ENCODE measurements at regions not wholly inside any gene's neighbourhood (a gene's known extent, or its start where the extent isn't known, plus 50 kb on each side); places are given as distances from the start of the nearest gene placed in this dataset.

DNA sequence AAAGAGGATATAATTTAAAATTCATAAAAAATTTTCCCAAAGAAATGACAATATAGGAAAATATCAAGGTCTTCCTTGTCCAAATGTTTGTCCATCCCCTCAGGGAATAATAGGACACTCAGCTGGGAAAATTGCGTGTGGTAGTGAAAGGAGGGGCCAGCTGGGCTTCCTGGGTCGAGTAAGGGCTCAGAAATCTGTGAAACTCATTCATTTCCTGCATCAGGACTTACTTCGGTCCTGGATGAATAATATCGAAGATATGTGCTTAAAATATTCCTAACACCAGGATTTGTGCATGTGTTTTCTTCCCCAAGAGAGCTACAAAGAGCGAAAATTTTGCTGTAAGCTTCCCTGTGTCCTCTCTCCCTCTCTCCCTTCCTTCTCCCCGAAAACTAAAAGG lies 118.2 kb upstream of the GJE1 start:
- TF ChIP-seq, protein P1, sequence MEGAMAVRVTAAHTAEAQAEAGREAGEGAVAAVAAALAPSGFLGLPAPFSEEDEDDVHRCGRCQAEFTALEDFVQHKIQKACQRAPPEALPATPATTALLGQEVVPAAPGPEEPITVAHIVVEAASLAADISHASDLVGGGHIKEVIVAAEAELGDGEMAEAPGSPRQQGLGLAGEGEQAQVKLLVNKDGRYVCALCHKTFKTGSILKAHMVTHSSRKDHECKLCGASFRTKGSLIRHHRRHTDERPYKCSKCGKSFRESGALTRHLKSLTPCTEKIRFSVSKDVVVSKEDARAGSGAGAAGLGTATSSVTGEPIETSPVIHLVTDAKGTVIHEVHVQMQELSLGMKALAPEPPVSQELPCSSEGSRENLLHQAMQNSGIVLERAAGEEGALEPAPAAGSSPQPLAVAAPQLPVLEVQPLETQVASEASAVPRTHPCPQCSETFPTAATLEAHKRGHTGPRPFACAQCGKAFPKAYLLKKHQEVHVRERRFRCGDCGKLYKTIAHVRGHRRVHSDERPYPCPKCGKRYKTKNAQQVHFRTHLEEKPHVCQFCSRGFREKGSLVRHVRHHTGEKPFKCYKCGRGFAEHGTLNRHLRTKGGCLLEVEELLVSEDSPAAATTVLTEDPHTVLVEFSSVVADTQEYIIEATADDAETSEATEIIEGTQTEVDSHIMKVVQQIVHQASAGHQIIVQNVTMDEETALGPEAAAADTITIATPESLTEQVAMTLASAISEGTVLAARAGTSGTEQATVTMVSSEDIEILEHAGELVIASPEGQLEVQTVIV (CRISPR knock-in tag; IDR thresholded peaks at IDR 0.05; ENCODE audit: borderline replicate concordance), result no peak
- TF ChIP-seq SAFB (IDR thresholded peaks at IDR 0.05; ENCODE audit: borderline replicate concordance, low read depth, low read length), result no peak
- TF ChIP-seq POLR2AphosphoS5 (IDR thresholded peaks at IDR 0.05; ENCODE audit: control insufficient read depth, insufficient read depth, low read depth, low read length), result no peak
- TF ChIP-seq ZFX (CRISPR knock-in tag; IDR thresholded peaks at IDR 0.05), result no peak

Data from K562 (cell line).